Caco-2 (cell line): ENCODE measurements at regions not wholly inside any gene's neighbourhood (a gene's known extent, or its start where the extent isn't known, plus 50 kb on each side); places are given as distances from the start of the nearest gene placed in this dataset.

Source experiments
- BruUV-seq: library from RNA; stranded (reverse); fragments of 400-500 nt; replicated peaks from 2 replicates; lab custom pipeline; 2021; lab: Mats Ljungman, UMichigan
- CTCF ChIA-PET: fragments of 300-600 bp; sonication (Branson Sonifier 250); formaldehyde crosslinking; loops from one replicate; lab custom pipeline; 2022; ENCODE audit warnings: antibody characterized with exemption; lab: Charles Lee
- POLR2A ChIA-PET: fragments of 300-600 bp; sonication (Branson Sonifier 250); formaldehyde crosslinking; loops from one replicate; lab custom pipeline; 2022; ENCODE audit warnings: antibody characterized with exemption; lab: Charles Lee
- DNase-seq, 2 experiments: peaks; one replicate each; pipeline versions ENCODE4 v3.0.0 to v3.0.0-alpha.2; 2020 to 2022
- H3K27me3 ChIP-seq: replicated peaks from 2 replicates; pipeline ENCODE4 v1.6.0; 2011; ENCODE audit warnings: low read length; ENCODE audit not compliant: control insufficient read depth, insufficient read depth
- H3K36me3 ChIP-seq: 2 replicates; pipeline ENCODE4 v1.5.1; 2011; ENCODE audit warnings: low read length; ENCODE audit not compliant: control insufficient read depth, insufficient read depth
- H3K4me1 ChIP-seq: fragments of 250-450 bp; sonication (Bioruptor Pico); 2 replicates; pipeline ENCODE4 v1.5.1; 2020; ENCODE audit warnings: mild to moderate bottlenecking
- H3K4me3 ChIP-seq: 2 replicates; pipeline ENCODE4 v1.5.1; 2011; ENCODE audit warnings: low read depth, mild to moderate bottlenecking, control low read depth, low read length
- H3K9me3 ChIP-seq: fragments of 250-450 bp; sonication (Bioruptor Pico); 2 replicates; pipeline ENCODE4 v1.5.1; 2020; ENCODE audit warnings: mild to moderate bottlenecking, moderate library complexity
- H3K27ac Mint-ChIP-seq: one replicate; pipeline ENCODE4 v1.8.0; 2022; ENCODE audit warnings: mixed read lengths; ENCODE audit not compliant: unreplicated experiment
- H3K27me3 Mint-ChIP-seq: one replicate; pipeline ENCODE4 v1.8.0; 2022; ENCODE audit warnings: mixed read lengths; ENCODE audit not compliant: insufficient read depth, unreplicated experiment
- H3K36me3 Mint-ChIP-seq: one replicate; pipeline ENCODE4 v1.8.0; 2022; ENCODE audit warnings: mild to moderate bottlenecking, mixed read lengths; ENCODE audit not compliant: insufficient read depth, unreplicated experiment
- H3K4me1 Mint-ChIP-seq: one replicate; pipeline ENCODE4 v1.8.0; 2022; ENCODE audit warnings: low read depth, mixed read lengths; ENCODE audit not compliant: unreplicated experiment
- H3K4me3 Mint-ChIP-seq: one replicate; pipeline ENCODE4 v1.8.0; 2022; ENCODE audit warnings: mild to moderate bottlenecking, moderate library complexity, mixed read lengths; ENCODE audit not compliant: unreplicated experiment
- H3K9me3 Mint-ChIP-seq: one replicate; pipeline ENCODE4 v1.8.0; 2022; ENCODE audit warnings: mixed read lengths; ENCODE audit not compliant: unreplicated experiment
- CTCF ChIP-seq, 2 experiments: fragments of 200-600 bp in 1 of 2; IDR thresholded peaks; 1 replicate in 1 of 2; 2 replicates in 1 of 2; pipeline versions ENCODE4 v1.5.1 to v1.8.0; 2011 to 2022; ENCODE audit warnings: antibody characterized with exemption in 1 of 2, control low read depth in 1 of 2, inconsistent platforms in 1 of 2, low read depth in 1 of 2, low read length in 1 of 2, mild to moderate bottlenecking in 1 of 2, moderate library complexity in 1 of 2; ENCODE audit not compliant: insufficient read depth in 1 of 2, severe bottlenecking in 1 of 2, unreplicated experiment in 1 of 2
- intact Hi-C: fragments of 100-400 bp; cut with micrococcal nuclease; formaldehyde crosslinking; loops from one replicate; pipeline ENCODE4 v1.10.0; 2022; ENCODE audit not compliant: unreplicated experiment

- Histone ChIP-seq H3K4me1 (no peaks in the 10 kb centered on the region), H3K36me3 (no peaks in the 10 kb centered on the region), H3K9me3 (no peaks in the 10 kb centered on the region), H3K4me3 (no peak overlapping the region), H3K27me3 (no peaks in the 10 kb centered on the region)
- Mint-ChIP-seq H3K27ac (no peak overlapping the region), H3K27me3 (no peaks in the 10 kb centered on the region), H3K36me3 (no peaks in the 10 kb centered on the region), H3K4me1 (no peaks in the 10 kb centered on the region), H3K4me3 (no peak overlapping the region), H3K9me3 (no peaks in the 10 kb centered on the region)
- TF ChIP-seq CTCF (IDR thresholded peaks at IDR 0.05; ENCODE audit: insufficient read depth in 1 of 2, low read depth in 1 of 2, low read length in 1 of 2, severe bottlenecking in 1 of 2, unreplicated experiment in 1 of 2): no peak
- BruUV-seq: no TSS peak
- POLR2A ChIA-PET: no interaction called here
- no peak for DNase-seq
- CTCF ChIA-PET: no interaction called here
- intact Hi-C loops: no loop called here
Measured at GRCh38 chr6:25024821-25025220, 89.1 kb upstream of the RIPOR2 start.

- Histone ChIP-seq H3K9me3 (no peaks in the 10 kb centered on the region), H3K4me3 (no peak overlapping the region), H3K36me3 (no peaks in the 10 kb centered on the region), H3K27me3 (no peaks in the 10 kb centered on the region), H3K4me1 (no peaks in the 10 kb centered on the region)
- no peaks in the 10 kb centered on the region for H3K9me3 Mint-ChIP-seq
- no peak for TF ChIP-seq CTCF (IDR thresholded peaks at IDR 0.05; ENCODE audit: insufficient read depth in 1 of 2, low read depth in 1 of 2, low read length in 1 of 2, severe bottlenecking in 1 of 2, unreplicated experiment in 1 of 2)
- no peaks in the 10 kb centered on the region for H3K4me1 Mint-ChIP-seq
- no peak overlapping the region for H3K4me3 Mint-ChIP-seq
- no peaks in the 10 kb centered on the region for H3K27me3 Mint-ChIP-seq
- no peak for DNase-seq
- no peak overlapping the region for H3K27ac Mint-ChIP-seq
- ChIA-PET POLR2A (no interaction called here), CTCF (no interaction called here)
- H3K36me3 Mint-ChIP-seq: no peaks in the 10 kb centered on the region
- no TSS peak for BruUV-seq
- intact Hi-C loops: no loop called here
Measured at GRCh38 chr6:25025248-25025918, 89.6 kb upstream of the RIPOR2 start.

- no peaks in the 10 kb centered on the region for H3K4me1 ChIP-seq
- POLR2A ChIA-PET: no interaction called here
- H3K9me3 ChIP-seq: no peaks in the 10 kb centered on the region
- no TSS peak for BruUV-seq
- intact Hi-C loops: no loop called here
- no peaks in the 10 kb centered on the region for H3K27me3 ChIP-seq
- Mint-ChIP-seq H3K9me3 (no peaks in the 10 kb centered on the region), H3K36me3 (no peaks in the 10 kb centered on the region), H3K4me1 (no peaks in the 10 kb centered on the region), H3K27ac (no peak overlapping the region), H3K27me3 (no peaks in the 10 kb centered on the region), H3K4me3 (no peak overlapping the region)
- CTCF ChIA-PET: interaction anchor here (1.8 kb wide), 1 partner anchor 170 kb away, joined by 6 read pairs; no protein-coding TSS in a partner anchor
- no peak overlapping the region for H3K4me3 ChIP-seq
- H3K36me3 ChIP-seq: no peaks in the 10 kb centered on the region
- DNase-seq: no peak
- no peak for TF ChIP-seq CTCF (IDR thresholded peaks at IDR 0.05; ENCODE audit: insufficient read depth in 1 of 2, low read depth in 1 of 2, low read length in 1 of 2, severe bottlenecking in 1 of 2, unreplicated experiment in 1 of 2)
Measured at GRCh38 chr6:25025919-25026301, 90.2 kb upstream of the RIPOR2 start.
